Posterior vena cava (tissue), 2 donors: ENCODE measurements at regions not wholly inside any gene's neighbourhood (a gene's known extent, or its start where the extent isn't known, plus 50 kb on each side); places are given as distances from the start of the nearest gene placed in this dataset.
"Not testable (repeated sequence)": the region's sequence is repeated elsewhere in the genome, so short reads cannot be mapped to it uniquely, and the experiment has no call there.

Source experiments
- DNase-seq: peaks from one replicate; pipeline ENCODE4 v3.0.0-alpha.2; 2020; ENCODE audit warnings: low spot score
- intact Hi-C, 2 donors: fragments of 100-400 bp; cut with DNase I; formaldehyde crosslinking; loops; one replicate each; pipeline versions ENCODE4 v1.14.1 to v1.14.2; 2022 to 2023
- donor health status: DM: yes; HTN: yes; CAD: no.
- donor health status: DM: yes; HTN: yes; CAD: no.

DNA sequence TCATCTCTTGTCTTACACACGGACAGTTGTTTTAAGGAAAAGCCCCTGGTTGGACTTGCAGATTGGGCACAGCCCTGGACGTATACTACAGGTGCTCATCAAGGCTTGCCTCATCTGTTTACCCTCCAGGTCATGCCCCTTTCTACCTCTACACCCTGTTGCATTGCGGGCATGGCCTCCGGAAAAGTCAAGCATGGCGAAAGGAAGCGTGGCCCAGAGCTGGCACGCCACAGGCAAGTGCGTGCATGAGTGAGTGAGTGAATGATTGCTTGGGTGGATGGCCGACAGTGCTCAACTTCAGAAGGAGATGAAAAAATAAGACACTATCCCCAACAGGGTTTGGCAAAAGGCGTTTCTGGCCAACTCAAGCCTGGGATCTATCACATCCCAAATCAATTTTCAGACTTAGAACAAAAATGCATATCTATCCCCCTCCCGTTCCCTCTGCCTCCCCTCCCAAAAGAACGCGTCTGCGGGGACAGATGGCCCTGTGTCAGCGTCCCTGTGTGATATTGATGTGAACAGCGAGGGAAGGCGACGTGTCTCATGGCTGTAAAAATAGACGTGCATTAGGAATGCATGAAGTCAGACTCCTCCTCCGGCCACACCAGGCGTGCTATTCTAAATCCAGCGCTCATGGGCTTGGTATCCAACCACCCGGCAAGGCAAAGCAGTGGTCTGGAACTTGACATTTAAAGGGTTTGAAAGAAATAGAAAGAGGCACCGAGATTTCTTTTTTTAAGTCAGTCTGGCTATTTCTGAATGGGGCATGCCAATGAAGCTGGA, 96.0 kb downstream of the RPLP1 start:
- DNase-seq, result no peak
- intact Hi-C loops, result no loop called here

DNA sequence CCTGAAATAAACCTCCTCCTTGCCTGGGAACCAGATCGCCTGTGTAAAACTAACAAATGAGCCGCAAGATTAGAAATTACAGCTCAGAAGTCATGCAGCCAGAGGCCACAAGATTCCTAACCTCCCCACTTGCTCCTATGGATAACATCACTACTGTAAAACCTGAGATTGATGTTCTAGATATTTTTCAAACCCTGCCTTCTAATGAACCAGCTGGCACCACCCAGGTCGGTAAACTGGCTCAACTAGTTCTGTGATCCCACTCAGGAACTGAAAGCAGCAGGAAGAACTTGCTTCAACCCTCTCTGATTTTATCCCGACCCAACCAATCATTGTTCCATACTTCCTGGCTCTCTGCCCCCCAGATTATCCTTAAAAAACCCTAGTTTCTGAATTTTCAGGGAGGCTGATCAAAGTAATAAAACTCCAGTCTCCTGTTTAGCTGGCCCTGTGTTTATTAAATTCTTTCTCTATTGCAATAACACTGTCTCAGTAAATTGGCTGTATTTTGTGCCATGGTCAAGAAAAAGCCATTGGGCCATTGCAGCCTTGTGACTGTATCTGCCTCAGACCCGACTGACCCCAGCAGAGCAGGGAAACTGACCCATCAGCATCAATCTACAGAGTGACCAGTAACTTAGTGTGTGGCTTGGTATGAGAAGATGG, 98.9 kb downstream of the RPLP1 start:
- DNase-seq, result no peak
- intact Hi-C loops, result loop anchor here in 1 of 2 donors (5.0 kb wide), 1 partner anchor 336 kb away; no protein-coding TSS in a partner anchor

DNA sequence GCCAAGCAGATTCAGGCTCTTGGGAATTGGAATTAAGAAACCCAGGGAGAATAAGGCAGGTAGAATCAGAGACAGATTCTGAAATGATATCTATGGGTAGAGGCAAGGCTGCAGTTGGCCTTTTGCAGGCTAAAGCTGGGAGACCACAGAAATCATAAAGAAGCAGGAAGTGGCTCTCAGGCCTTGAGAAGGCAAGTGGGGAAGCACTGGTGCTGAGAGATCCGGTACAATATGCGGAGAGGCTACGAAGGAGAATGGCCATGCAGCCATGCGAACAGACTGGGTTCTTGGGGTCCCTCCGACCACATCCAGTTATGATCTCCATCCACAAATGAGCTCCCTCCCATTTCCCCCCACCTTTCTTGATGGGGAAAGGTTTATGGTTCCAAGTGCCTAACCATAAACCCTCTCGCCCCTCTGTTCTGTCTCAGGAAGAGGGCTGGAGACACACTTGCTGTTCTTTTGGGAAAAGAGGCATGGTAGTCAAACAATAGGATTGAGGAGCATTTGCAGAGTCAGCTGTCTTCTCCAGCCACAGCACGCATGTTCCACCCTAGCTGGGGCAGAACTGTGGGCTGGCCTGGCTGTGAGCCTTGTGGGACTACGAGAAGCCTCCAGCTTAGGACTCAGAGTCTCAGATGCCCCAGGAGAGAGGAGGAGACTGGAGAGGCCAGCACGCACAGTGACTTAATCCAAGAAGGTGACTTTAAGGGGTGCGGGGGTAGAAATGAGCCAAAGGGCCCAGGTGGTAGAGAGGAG, 99.6 kb downstream of the RPLP1 start:
- intact Hi-C loops, result loop anchor here in 1 of 2 donors (5.0 kb wide), 1 partner anchor 335 kb away; no protein-coding TSS in a partner anchor
- no peak for DNase-seq

DNA sequence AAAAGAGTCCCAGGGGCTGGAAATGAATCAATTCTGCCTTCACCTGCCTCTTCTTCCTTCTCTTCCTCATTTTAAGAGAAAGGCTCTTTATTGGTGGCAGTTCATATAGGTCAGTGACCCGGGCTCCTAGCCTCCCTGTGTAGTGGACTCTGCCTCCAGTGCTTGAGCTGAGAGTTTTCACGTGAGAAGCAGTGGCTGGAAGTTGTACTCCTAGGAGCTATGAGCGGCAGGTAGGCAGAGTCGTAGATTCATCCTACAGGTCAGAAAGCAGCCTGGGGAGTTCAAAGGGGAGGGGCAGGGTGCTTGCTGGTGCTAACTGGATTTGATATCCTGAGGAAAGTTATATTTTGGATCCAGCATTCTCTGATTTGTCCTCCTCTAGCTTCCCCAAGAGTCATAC, 101.1 kb downstream of the RPLP1 start:
- no peak for DNase-seq
- intact Hi-C loops, result loop anchor here in 1 of 2 donors (5.0 kb wide), 1 partner anchor 334 kb away; no protein-coding TSS in a partner anchor

DNA sequence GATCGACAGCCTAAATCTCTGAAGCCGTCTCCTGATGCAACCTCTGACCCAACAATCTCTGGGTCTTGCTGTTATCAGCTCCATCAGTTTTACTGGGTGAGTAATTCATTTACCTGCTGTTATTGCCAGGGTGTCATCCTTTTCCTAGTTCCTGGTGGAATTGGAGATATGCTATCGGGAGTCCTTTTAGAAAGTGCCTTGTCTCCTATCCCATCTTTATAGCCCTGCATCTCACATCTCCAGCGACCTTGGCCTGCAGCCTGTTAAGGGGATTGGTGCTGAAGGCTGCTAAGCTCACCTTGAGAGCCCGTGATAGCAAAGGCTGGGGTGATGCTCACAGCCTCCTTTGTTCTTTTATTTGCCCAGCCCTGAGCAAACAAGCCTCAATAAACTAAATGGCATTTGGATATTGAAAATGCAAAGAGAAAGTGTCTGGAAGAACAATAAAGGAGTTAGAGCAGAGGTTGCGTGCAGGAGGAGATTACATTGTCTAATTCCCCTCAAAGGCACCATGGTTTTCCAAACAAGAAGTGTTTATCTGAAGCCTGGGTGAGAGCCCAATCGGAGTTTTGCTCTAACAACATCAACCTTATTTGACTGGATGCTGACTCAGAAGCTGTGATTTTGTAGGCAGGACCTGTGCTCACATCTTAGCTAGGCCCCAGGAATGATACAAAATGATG, 101.8 kb downstream of the RPLP1 start:
- intact Hi-C loops, result loop anchor here in 1 of 2 donors (5.0 kb wide), 1 partner anchor 333 kb away; no protein-coding TSS in a partner anchor
- no peak for DNase-seq

DNA sequence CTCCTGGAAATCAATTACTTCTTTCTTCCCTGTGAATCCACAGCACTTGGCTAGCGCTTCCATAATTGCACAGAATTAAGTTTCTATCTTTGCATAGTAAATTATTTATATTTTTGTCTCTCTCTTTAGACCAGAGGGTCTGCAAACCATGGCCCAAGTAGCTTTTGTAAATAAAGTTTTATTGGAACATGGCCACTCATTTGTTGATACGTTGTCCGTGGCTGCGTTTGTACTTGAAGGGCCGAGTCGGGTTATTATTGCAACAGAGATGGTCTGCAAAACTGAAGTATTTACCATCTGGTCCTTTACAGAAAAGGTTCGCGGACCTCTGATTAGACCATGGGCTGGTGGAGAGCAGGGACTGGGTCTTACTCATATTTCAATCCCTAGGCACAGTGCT, 102.5 kb downstream of the RPLP1 start:
- intact Hi-C loops, result no loop called here
- DNase-seq, result no peak

DNA sequence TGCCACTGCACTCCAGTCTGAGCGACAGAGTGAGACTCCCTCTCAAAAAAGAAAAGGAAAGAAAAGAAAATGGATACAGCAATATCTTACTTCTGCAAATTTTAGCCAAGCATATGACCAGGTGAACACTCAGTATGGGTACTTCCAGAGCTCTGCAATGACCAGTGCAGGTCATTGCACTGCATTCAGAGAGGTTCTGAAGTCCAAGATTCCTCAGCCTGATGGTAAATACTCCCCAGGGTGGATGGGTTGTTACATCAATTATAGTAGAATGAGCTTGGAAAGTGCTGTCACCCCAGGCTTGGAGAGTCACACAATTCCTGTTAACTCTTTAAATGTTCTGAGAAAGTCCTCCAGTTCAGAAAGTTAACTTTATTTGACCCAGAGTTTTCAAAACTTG, 103.7 kb downstream of the RPLP1 start:
- intact Hi-C loops, result no loop called here
- no peak for DNase-seq

DNA sequence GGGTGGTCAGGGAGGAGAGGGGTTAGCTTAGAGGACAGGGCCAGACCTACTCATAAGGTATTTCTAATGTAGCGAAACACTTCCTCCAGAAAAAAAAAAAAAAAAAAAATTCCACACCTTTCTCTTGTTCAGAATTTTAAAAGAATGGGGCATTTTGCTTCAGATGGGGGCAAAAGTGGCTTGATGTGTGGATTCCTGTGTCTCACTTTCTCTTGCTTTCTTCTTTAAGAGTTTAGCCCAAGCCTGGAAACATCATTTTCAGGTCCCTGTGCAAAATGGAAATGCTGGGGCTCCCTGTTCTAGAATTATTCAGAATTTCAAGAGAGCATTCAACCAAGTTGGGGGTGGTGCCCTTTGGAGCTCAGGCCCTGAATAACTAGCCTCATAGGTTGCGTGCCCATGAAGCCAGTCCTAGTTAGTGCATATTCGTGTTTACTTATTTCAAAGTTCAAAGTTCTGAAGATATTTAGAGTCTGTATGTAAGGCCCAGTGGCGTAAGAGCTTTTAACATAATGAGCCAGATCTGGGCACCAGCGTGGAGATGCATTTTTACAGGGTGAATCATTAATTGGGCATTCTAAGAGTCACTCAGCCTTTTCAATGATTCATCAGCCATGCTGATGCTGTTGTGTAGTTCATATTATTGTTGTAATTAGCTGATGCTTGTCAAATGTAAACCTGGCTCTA, 104.5 kb downstream of the RPLP1 start:
- intact Hi-C loops, result no loop called here
- DNase-seq, result no peak

DNA sequence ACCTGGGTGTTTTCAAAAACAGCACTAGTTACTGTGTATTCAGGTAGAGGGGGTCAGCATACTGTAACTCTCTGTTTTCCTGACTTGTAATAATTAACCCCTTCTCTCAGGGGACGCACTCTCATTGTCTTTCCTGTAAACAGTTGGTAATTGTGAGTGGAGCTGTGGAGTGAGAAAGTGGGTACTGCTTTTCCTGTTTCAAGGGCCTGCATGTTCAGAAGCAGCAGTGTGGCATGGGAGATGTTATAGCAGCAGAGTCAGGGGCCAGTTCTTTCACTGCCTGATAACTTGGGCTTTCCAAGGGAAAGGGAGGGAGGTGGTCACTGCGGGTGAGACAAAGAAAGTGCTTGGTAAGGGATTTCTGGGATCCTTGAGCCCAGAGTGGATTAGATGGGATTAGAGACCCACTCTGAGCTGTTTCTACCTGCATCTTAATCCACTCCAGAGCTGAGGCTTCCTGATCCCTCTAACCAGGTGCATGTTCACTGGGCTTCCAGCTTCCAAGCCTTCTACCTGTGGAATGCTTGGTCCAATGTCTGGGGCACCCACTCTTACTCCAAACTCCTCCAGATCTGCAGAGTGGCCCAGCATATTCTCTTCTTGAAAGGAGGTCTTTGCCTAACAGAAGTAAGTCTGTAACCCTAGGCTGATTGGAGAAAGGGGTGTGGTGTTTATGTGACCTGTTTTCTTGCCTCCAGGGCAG, 105.2 kb downstream of the RPLP1 start:
- intact Hi-C loops, result no loop called here
- no peak for DNase-seq

DNA sequence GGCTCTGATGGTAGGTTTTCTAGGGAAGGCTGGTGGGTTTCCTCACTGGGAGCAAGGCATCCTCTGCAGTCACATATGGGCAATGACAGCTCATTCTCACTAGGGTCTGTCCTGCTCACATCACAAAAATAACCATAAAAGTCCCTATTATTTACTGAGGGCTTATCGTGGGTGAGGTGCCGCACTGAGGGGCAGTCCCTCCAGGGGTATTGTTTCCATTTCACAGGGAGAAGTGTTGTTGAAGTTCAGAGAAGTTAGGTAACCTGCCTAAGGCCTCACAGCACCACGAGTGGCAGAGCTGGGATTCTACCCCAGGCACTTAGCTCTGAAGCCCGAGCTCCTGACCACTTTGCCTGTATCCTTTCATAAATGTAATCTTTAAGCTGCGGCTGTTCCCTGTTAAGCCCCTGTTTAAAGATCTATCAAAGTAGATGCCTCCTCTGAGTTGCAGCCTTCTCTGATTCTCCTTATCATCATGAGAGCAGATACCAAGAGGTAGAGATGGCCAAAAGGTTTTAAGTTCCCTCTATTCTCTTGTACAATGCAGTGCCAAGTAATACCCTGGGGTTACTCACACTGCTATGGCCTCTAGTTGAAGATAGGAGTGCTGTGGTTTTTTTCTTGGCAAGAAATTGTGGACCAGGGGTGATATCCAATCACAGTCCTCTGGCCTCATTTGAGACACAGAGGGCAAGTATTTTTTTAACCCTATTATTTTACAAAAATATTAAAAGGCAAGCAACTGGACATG, 107.0 kb downstream of the RPLP1 start:
- intact Hi-C loops, result no loop called here
- peak; percentile 37 for DNase-seq

DNA sequence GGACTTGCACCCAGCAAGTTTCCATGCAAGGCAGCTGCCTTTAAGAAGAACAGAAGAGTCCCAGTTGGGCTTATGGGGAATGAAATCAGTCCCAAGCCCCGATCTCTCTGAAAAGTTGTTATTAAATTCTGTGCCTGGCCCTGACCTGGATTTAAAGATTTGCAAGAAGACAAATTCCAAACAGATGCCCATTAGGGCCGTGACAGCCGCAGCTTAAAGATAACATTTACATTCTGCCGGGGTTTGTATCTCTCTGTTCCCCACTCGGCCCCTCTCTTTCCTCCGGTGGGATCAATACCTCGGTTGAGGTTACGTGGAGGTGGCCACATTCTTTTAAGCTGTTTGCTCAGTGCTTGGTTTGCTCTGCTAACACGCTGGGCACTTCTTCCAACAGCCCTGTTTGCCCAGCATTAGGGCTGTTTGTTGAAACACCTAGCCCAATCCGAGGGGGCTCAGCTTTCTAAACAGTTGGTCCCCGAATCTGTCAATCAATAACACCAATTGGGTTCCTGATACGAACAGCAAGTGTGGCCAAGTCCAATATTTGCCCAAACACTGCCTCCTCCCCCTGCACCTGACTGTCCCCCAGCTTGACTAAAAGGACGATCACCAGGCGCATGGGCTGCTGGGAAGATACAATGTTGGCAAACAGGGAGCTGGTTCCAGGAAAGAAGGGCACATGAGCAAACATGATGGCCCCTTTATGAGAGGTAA, 108.6 kb downstream of the RPLP1 start:
- intact Hi-C loops, result loop anchor here in 1 of 2 donors (1.0 kb wide), 1 partner anchor 25 kb away; no protein-coding TSS in a partner anchor

DNA sequence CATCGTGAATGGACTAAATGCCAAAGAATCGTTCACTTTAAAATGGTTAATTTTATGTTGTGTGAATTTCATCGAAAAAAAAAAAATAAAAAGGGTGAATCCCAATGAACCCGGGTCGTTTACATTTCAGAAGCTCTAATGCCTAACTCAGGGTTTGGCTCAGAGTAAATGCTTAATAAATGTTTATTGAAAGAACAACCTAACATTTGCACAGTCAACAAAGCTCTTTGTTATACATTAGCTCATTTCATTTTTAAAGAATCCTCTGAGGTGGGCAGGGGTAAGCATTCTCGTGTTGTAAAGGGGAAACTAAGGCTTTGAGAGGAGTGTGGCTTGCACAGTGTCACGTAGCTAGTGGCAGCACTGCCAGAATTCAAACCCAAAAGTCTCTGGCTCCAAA, 109.5 kb downstream of the RPLP1 start:
- intact Hi-C loops, result no loop called here
- DNase-seq, result no peak

More for the DNA sequence above, 108.6 kb downstream of the RPLP1 start:
- peak; percentile 16 for DNase-seq

DNA sequence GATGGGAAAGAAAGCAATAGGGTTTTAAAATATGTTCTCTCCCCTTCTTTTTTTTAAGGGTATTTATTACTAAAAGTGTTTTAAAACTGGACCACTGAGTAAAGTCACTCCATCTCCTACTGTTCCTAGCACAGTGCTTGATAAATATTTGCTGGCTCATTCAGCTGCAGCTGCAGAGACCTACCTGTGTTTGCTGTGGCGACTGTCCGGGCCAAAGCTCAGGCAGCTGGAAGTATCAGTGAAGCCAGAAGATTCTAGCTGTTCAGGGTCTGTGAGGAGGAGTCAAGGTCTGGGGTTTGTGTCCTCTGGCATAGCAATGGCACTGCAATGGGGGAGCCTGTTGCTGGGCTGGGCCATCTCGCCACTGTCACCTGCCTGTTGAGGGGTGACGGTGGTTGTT, 109.9 kb downstream of the RPLP1 start:
- no peak for DNase-seq
- intact Hi-C loops, result no loop called here

DNA sequence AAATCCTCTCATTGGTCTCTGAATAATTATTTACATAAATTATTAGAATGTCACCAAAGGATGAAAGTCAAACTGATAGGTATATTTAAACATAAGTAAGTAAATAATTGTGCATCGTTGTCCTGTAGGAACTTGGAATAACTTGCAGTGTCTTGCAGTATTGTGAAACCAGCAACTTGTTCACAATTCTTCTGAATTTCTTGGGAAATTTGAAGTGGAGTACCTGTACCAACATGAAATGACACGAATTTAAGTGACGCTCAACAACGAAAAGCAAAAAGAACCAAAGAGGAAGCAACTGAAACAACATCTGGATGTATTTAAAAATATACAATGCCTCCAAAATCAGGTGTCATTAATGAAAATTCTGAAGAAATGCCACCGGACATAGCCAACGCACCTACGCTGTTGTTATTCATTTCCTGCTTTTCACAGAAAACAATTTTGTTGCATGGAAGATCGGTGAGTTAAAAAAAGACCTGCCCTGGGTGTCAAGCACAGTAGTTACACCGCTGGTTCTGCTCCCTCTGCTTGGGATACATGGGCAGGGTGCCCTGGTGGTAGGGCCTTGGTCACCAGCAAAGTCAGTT, 112.5 kb downstream of the RPLP1 start:
- intact Hi-C loops, result no loop called here
- DNase-seq, result no peak

DNA sequence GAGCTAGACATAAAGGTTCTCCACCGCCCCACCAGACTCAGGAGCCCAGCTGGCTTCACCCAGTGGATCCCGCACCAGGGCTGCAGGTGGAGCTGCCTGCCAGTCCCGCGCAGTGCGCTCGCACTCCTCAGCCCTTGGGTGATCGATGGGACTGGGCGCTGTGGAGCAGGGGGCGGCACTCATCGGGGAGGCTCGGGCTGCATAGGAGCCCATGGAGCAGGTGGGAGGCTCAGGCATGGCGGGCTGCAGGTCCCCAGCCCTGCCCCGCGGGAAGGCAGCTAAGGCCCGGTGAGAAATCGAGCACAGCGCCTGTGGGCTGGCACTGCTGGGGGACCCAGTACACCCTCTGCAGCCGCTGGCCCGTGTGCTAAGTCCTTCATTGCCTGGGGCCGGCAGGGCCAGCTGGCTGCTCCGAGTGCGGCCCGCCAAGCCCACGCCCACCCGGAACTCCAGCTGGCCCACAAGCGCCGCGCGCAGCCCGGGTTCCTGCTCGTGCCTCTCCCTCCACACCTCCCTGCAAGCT, 114.7 kb downstream of the RPLP1 start:
- DNase-seq, result peak; percentile 78
- intact Hi-C loops, result not testable (repeated sequence)
